SK-N-SH treated with all-trans-retinoic acid at 6 μM for 48 hours (cell line): ENCODE measurements at regions not wholly inside any gene's neighbourhood (a gene's known extent, or its start where the extent isn't known, plus 50 kb on each side); places are given as distances from the start of the nearest gene placed in this dataset.

Source experiments
- ATAC-seq: fragments of 200-7000 bp; cut with Tn5 transposase; 3 replicates; pipeline ENCODE4 v1.9.1; 2020; ENCODE audit warnings: mild to moderate bottlenecking, moderate library complexity
- ARNTL ChIP-seq: fragments of 450-650 bp; formaldehyde crosslinking; IDR thresholded peaks from 2 replicates; pipeline ENCODE4 v1.5.0; 2020; ENCODE audit warnings: low read depth, mild to moderate bottlenecking, moderate library complexity, borderline replicate concordance
- BACH2 ChIP-seq: fragments of 250-450 bp; sonication (Bioruptor Pico); IDR thresholded peaks from 2 replicates; pipeline ENCODE4 v1.9.0; 2021; ENCODE audit warnings: mild to moderate bottlenecking, borderline replicate concordance
- CREB5 ChIP-seq: fragments of 250-450 bp; sonication (Bioruptor Pico); IDR thresholded peaks from 2 replicates; pipeline ENCODE4 v1.5.1; 2020; ENCODE audit warnings: low read depth, mild to moderate bottlenecking, moderate library complexity
- CSDC2 ChIP-seq: fragments of 250-450 bp; sonication (Bioruptor Pico); IDR thresholded peaks from 2 replicates; pipeline ENCODE4 v1.5.0; 2020; ENCODE audit warnings: mild to moderate bottlenecking, moderate library complexity
- CSRNP3 ChIP-seq: fragments of 250-450 bp; sonication (Bioruptor Pico); IDR thresholded peaks from 2 replicates; pipeline ENCODE4 v1.5.1; 2021; ENCODE audit warnings: mild to moderate bottlenecking, moderate library complexity
- ESRRG ChIP-seq: fragments of 250-450 bp; sonication (Bioruptor Pico); IDR thresholded peaks from 2 replicates; pipeline ENCODE4 v1.6.1; 2021; ENCODE audit warnings: mild to moderate bottlenecking
- GLIS3 ChIP-seq: fragments of 250-450 bp; sonication (Bioruptor Pico); IDR thresholded peaks from 2 replicates; pipeline ENCODE4 v1.5.0; 2020; ENCODE audit warnings: mild to moderate bottlenecking, moderate library complexity
- ISL1 ChIP-seq: fragments of 250-450 bp; sonication (Bioruptor Pico); IDR thresholded peaks from 2 replicates; pipeline ENCODE4 v2.1.2; 2022; ENCODE audit warnings: mild to moderate bottlenecking, moderate library complexity
- OSR1 ChIP-seq: fragments of 250-450 bp; sonication (Bioruptor Pico); IDR thresholded peaks from 2 replicates; pipeline ENCODE4 v1.8.0; 2022; ENCODE audit warnings: moderate library complexity, mild to moderate bottlenecking, inconsistent platforms
- PATZ1 ChIP-seq: fragments of 250-450 bp; sonication (Bioruptor Pico); IDR thresholded peaks from 2 replicates; pipeline ENCODE4 v1.8.0; 2020; ENCODE audit warnings: mild to moderate bottlenecking, moderate library complexity, borderline replicate concordance
- POU6F1 ChIP-seq: fragments of 250-450 bp; sonication (Bioruptor Pico); IDR thresholded peaks from 2 replicates; pipeline ENCODE4 v1.8.0; 2021; ENCODE audit warnings: low read depth, mild to moderate bottlenecking, moderate library complexity, borderline replicate concordance
- PPARA ChIP-seq: fragments of 250-450 bp; sonication (Bioruptor Pico); IDR thresholded peaks from 2 replicates; pipeline ENCODE4 v1.5.0; 2020; ENCODE audit warnings: mild to moderate bottlenecking, borderline replicate concordance
- RARB ChIP-seq: fragments of 250-450 bp; sonication (Bioruptor Pico); IDR thresholded peaks from 2 replicates; pipeline ENCODE4 v1.8.0; 2021; ENCODE audit warnings: mild to moderate bottlenecking, moderate library complexity
- SNAI2 ChIP-seq: fragments of 250-450 bp; sonication (Bioruptor Pico); IDR thresholded peaks from 2 replicates; pipeline ENCODE4 v1.5.0; 2020; ENCODE audit warnings: mild to moderate bottlenecking, moderate library complexity
- TCF4 ChIP-seq: fragments of 250-450 bp; sonication (Bioruptor Pico); IDR thresholded peaks from 2 replicates; pipeline ENCODE4 v1.8.0; 2021; ENCODE audit warnings: mild to moderate bottlenecking, moderate library complexity, borderline replicate concordance
- TOX ChIP-seq: fragments of 250-450 bp; sonication (Bioruptor Pico); IDR thresholded peaks from 2 replicates; pipeline ENCODE4 v1.8.0; 2021; ENCODE audit warnings: mild to moderate bottlenecking, moderate library complexity, borderline replicate concordance
- TSHZ2 ChIP-seq: fragments of 250-450 bp; sonication (Bioruptor Pico); IDR thresholded peaks from 2 replicates; pipeline ENCODE4 v1.5.0; 2020; ENCODE audit warnings: mild to moderate bottlenecking, moderate library complexity
- ZC3H10 ChIP-seq: fragments of 250-450 bp; sonication (Bioruptor Pico); IDR thresholded peaks from 2 replicates; pipeline ENCODE4 v1.5.1; 2021; ENCODE audit warnings: mild to moderate bottlenecking, moderate library complexity
- ZFP3 ChIP-seq: fragments of 250-450 bp; sonication (Bioruptor Pico); IDR thresholded peaks from 2 replicates; pipeline ENCODE4 v1.5.0; 2020; ENCODE audit warnings: mild to moderate bottlenecking, moderate library complexity
- ZNF565 ChIP-seq: fragments of 450-650 bp; formaldehyde crosslinking; conservative IDR thresholded peaks from 2 replicates; pipeline ENCODE4 v1.5.0; 2020; ENCODE audit warnings: low read depth, mild to moderate bottlenecking, moderate library complexity
- ZNF70 ChIP-seq: fragments of 450-650 bp; formaldehyde crosslinking; IDR thresholded peaks from 2 replicates; pipeline ENCODE4 v1.5.0; 2020; ENCODE audit warnings: mild to moderate bottlenecking, moderate library complexity
- ZNF8 ChIP-seq: fragments of 450-650 bp; formaldehyde crosslinking; IDR thresholded peaks from 2 replicates; pipeline ENCODE4 v1.5.0; 2020; ENCODE audit warnings: mild to moderate bottlenecking, moderate library complexity

- ATAC-seq, result no peak
Measured at GRCh38 chr12:76275511-76276093, 72.6 kb downstream of the BBS10 start.

GRCh38 chr12:76274420-76275083 is 73.7 kb downstream of the BBS10 start:
- peak; percentile 60 for ATAC-seq
- TF ChIP-seq OSR1 (no peak), ISL1 (CRISPR knock-in tag) (peak; percentile 25; the same call in 1 of the 2 replicates), ZNF565 (CRISPR knock-in tag) (no peak), ARNTL (CRISPR knock-in tag) (no peak), TOX (peak; percentile 23; the same call in 1 of the 2 replicates)

More at GRCh38 chr12:76275511-76276093, 72.6 kb downstream of the BBS10 start:
- no peak for TF ChIP-seq TOX
- TF ChIP-seq PPARA, result no peak
- TF ChIP-seq TSHZ2 (CRISPR knock-in tag), result no peak
- no peak for TF ChIP-seq ARNTL (CRISPR knock-in tag)
- TF ChIP-seq ZNF565 (CRISPR knock-in tag), result no peak
- TF ChIP-seq ZFP3 (CRISPR knock-in tag), result no peak
- no peak for TF ChIP-seq RARB (CRISPR knock-in tag)
- no peak for TF ChIP-seq CSRNP3 (CRISPR knock-in tag)
- TF ChIP-seq BACH2, result no peak
- TF ChIP-seq, all 23 proteins: peak for 0

- no peak for ATAC-seq
- TF ChIP-seq RARB (CRISPR knock-in tag), result no peak
- TF ChIP-seq PATZ1 (CRISPR knock-in tag), result no peak
- TF ChIP-seq ZC3H10 (CRISPR knock-in tag), result no peak
- TF ChIP-seq CSDC2 (CRISPR knock-in tag), result no peak
- TF ChIP-seq GLIS3 (CRISPR knock-in tag), result no peak
- no peak for TF ChIP-seq TOX
- no peak for TF ChIP-seq TCF4
- TF ChIP-seq POU6F1, result no peak
- TF ChIP-seq ZNF70 (CRISPR knock-in tag), result no peak
- TF ChIP-seq ISL1 (CRISPR knock-in tag), result no peak
- no peak for TF ChIP-seq ZNF8 (CRISPR knock-in tag)
- TF ChIP-seq CSRNP3 (CRISPR knock-in tag), result no peak
- TF ChIP-seq SNAI2 (CRISPR knock-in tag), result no peak
- no peak for TF ChIP-seq ESRRG (CRISPR knock-in tag)
- no peak for TF ChIP-seq ARNTL (CRISPR knock-in tag)
- TF ChIP-seq CREB5 (CRISPR knock-in tag), result no peak
- TF ChIP-seq TSHZ2 (CRISPR knock-in tag), result no peak
- no peak for TF ChIP-seq PPARA
Measured at GRCh38 chr12:76272287-76272686, 75.9 kb downstream of the BBS10 start.
